ENCODE measurements at regions not wholly inside any gene's neighbourhood (a gene's known extent, or its start where the extent isn't known, plus 50 kb on each side); places are given as distances from the start of the nearest gene placed in this dataset.

GRCh38 chr5:126017096-126017495, 406.1 kb upstream of the GRAMD2B start:
- Histone ChIP-seq H3K9me2 (replicated peaks; ENCODE audit: low read length) (no peaks in the 10 kb centered on the region), H3K4me3 (ENCODE audit: low read length) (no peak overlapping the region), H4K20me1 (ENCODE audit: low read length) (no peaks in the 10 kb centered on the region), H2AFZ (ENCODE audit: low read length) (no peak overlapping the region), H3K79me2 (ENCODE audit: low read length) (no peaks in the 10 kb centered on the region), H3K9me3 (ENCODE audit: low read length) (no peaks in the 10 kb centered on the region), H3K36me3 (ENCODE audit: low read depth, low read length) (no peaks in the 10 kb centered on the region), H3F3A (ENCODE audit: low read length, unreplicated experiment) (no peaks in the 10 kb centered on the region), H3K9ac (ENCODE audit: low read length) (no peak overlapping the region), H3K27ac (ENCODE audit: low read length) (no peak overlapping the region), H3K4me2 (ENCODE audit: low read length) (no peak overlapping the region), H3K4me1 (ENCODE audit: insufficient read depth, low read length) (no peaks in the 10 kb centered on the region), H3K27me3 (ENCODE audit: low read length) (no peaks in the 10 kb centered on the region)
- no TSS peak for BruUV-seq (replicated peaks)
- POLR2A ChIA-PET (ENCODE audit: unreplicated experiment), result no interaction called here
- TF ChIP-seq EZH2phosphoT487 (IDR thresholded peaks at IDR 0.05; ENCODE audit: borderline replicate concordance, low read length), result no peak
- no peak for TF ChIP-seq CTCF (conservative IDR thresholded peaks at IDR 0.05; ENCODE audit: low read depth, low read length)
- TF ChIP-seq EZH2 (IDR thresholded peaks at IDR 0.05; ENCODE audit: low read length, unreplicated experiment), result no peak
- ATAC-seq (no peak), DNase-seq (no peak)
- intact Hi-C loops (cut with micrococcal nuclease), result no loop called here
- CTCF ChIA-PET, result no interaction called here

DNA sequence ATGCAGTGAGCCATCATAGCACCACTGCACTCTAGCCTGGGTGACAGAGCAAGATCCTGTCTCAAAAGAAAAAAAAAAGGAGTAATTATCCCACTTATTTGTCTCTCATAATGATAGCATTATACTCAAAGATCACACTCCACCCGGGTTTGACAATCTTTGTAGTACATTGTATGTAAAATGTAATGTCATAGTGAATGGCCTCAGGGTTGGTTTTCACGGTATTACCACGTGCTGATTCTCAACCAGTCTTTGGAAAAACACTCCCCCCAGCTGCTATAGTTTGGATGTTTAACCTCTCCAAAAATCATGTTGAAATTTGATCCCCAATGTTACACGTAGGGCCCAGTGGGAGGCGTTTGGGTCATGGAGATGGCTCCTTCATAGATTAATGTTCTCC, 402.4 kb upstream of the GRAMD2B start:
- Histone ChIP-seq H3K4me1 (ENCODE audit: insufficient read depth, low read length) (no peaks in the 10 kb centered on the region), H3K27me3 (ENCODE audit: low read length) (no peaks in the 10 kb centered on the region), H3K9ac (ENCODE audit: low read length) (no peak overlapping the region), H2AFZ (ENCODE audit: low read length) (no peak overlapping the region), H3K4me2 (ENCODE audit: low read length) (no peak overlapping the region), H3K9me3 (ENCODE audit: low read length) (no peaks in the 10 kb centered on the region), H3K36me3 (ENCODE audit: low read depth, low read length) (no peaks in the 10 kb centered on the region), H3K4me3 (ENCODE audit: low read length) (no peak overlapping the region), H3K27ac (ENCODE audit: low read length) (no peak overlapping the region), H3F3A (ENCODE audit: low read length, unreplicated experiment) (no peaks in the 10 kb centered on the region), H4K20me1 (ENCODE audit: low read length) (no peaks in the 10 kb centered on the region), H3K79me2 (ENCODE audit: low read length) (no peaks in the 10 kb centered on the region), H3K9me2 (replicated peaks; ENCODE audit: low read length) (no peaks in the 10 kb centered on the region)
- POLR2A ChIA-PET (ENCODE audit: unreplicated experiment), result no interaction called here
- ATAC-seq (no peak), DNase-seq (no peak)
- intact Hi-C loops (cut with micrococcal nuclease), result no loop called here
- TF ChIP-seq EZH2phosphoT487 (IDR thresholded peaks at IDR 0.05; ENCODE audit: borderline replicate concordance, low read length) (no peak), EZH2 (IDR thresholded peaks at IDR 0.05; ENCODE audit: low read length, unreplicated experiment) (no peak), CTCF (conservative IDR thresholded peaks at IDR 0.05; ENCODE audit: low read depth, low read length) (no peak)
- no TSS peak for BruUV-seq (replicated peaks)
- CTCF ChIA-PET, result no interaction called here

GRCh38 chr5:126023994-126024441, 399.2 kb upstream of the GRAMD2B start:
- Histone ChIP-seq H3K9me2 (replicated peaks; ENCODE audit: low read length) (no peaks in the 10 kb centered on the region), H3K27me3 (ENCODE audit: low read length) (no peaks in the 10 kb centered on the region), H3K27ac (ENCODE audit: low read length) (no peak overlapping the region), H3F3A (ENCODE audit: low read length, unreplicated experiment) (no peaks in the 10 kb centered on the region), H2AFZ (ENCODE audit: low read length) (no peak overlapping the region), H4K20me1 (ENCODE audit: low read length) (no peaks in the 10 kb centered on the region), H3K79me2 (ENCODE audit: low read length) (no peaks in the 10 kb centered on the region), H3K9me3 (ENCODE audit: low read length) (no peaks in the 10 kb centered on the region), H3K9ac (ENCODE audit: low read length) (no peak overlapping the region), H3K4me3 (ENCODE audit: low read length) (no peak overlapping the region), H3K4me1 (ENCODE audit: insufficient read depth, low read length) (no peaks in the 10 kb centered on the region), H3K4me2 (ENCODE audit: low read length) (no peak overlapping the region), H3K36me3 (ENCODE audit: low read depth, low read length) (no peaks in the 10 kb centered on the region)
- TF ChIP-seq EZH2 (IDR thresholded peaks at IDR 0.05; ENCODE audit: low read length, unreplicated experiment) (no peak), EZH2phosphoT487 (IDR thresholded peaks at IDR 0.05; ENCODE audit: borderline replicate concordance, low read length) (no peak), CTCF (conservative IDR thresholded peaks at IDR 0.05; ENCODE audit: low read depth, low read length) (no peak)
- ATAC-seq (no peak), DNase-seq (no peak)
- ChIA-PET POLR2A (ENCODE audit: unreplicated experiment) (no interaction called here), CTCF (no interaction called here)
- intact Hi-C loops (cut with micrococcal nuclease), result no loop called here
- BruUV-seq (replicated peaks), result no TSS peak
